HG02759 (cell line): ENCODE measurements at regions not wholly inside any gene's neighbourhood (a gene's known extent, or its start where the extent isn't known, plus 50 kb on each side); places are given as distances from the start of the nearest gene placed in this dataset.

ENCODE experiments used
- ATAC-seq: cut with Tn5 transposase; IDR thresholded peaks from one replicate; pipeline ENCODE4 v1.9.1; 2021; ENCODE audit warnings: mild to moderate bottlenecking, moderate library complexity; ENCODE audit not compliant: unreplicated experiment

GRCh38 chr6:90874931-90875330 is 288.1 kb upstream of the MAP3K7 start:
- ATAC-seq: no peak

GRCh38 chr6:90872981-90873380 is 286.1 kb upstream of the MAP3K7 start:
- no peak for ATAC-seq

GRCh38 chr6:90870561-90870960 is 283.7 kb upstream of the MAP3K7 start:
- no peak for ATAC-seq

- no peak for ATAC-seq
Measured at GRCh38 chr6:90868656-90869055, 281.8 kb upstream of the MAP3K7 start.

- no peak for ATAC-seq
Measured at GRCh38 chr6:90868256-90868655, 281.4 kb upstream of the MAP3K7 start.

- no peak for ATAC-seq
Measured at GRCh38 chr6:90865513-90865912, 278.6 kb upstream of the MAP3K7 start.

DNA sequence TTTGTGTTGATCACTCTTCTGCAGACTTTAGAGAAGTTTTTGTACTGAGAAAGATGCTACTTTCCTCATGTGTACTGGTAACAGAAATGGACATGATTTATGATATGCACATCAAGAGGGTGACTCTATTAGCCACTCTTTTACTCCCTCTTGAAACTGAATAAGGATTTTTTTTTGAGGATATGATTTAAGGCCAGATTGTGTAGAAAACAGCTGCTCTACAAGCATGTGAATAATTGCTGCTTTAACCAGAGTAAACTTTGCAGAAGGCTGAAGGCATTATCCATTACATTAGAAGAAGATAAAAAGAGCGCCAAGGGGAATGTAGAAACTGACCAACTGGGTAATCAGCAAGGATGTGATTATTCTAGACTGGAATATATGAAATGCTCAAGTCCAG is 276.2 kb upstream of the MAP3K7 start:
- no peak for ATAC-seq

DNA sequence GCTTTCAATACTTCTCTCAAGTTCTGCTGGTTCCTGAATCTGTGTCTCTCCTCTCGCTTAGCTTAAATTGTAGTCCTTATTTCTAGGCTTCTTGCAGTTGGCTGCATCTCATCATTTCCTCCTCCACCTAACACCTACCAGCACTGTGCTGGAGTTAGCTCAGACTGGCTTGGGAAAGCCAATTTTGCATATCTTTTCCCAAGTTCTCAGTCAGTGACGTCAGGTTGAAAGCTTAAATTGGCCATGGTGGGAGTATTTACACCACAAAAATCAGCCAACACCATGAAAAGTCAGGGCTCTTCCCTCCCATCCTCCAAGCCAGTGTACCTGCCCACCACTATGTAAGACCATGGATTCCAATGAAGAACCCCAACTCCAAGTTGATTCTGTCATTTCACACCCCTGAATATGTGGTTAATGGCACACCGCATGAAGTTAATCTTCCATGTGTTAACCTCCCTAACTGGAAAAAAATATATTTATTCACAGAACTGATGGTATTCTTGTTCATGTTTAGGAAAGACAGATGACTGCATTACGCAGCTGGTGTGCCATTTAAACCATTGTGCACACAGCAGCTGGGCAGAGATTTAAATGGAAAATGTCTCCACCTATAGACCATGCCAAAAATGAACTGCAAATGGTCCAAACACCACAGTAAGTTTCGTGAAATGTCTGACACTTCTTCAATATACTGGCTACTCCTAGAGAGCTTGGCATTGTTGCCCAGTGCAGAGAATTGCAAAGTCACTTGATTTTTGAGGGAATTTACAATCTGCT is 274.1 kb upstream of the MAP3K7 start:
- no peak for ATAC-seq

GRCh38 chr6:90859612-90860011 is 272.7 kb upstream of the MAP3K7 start:
- ATAC-seq: no peak

DNA sequence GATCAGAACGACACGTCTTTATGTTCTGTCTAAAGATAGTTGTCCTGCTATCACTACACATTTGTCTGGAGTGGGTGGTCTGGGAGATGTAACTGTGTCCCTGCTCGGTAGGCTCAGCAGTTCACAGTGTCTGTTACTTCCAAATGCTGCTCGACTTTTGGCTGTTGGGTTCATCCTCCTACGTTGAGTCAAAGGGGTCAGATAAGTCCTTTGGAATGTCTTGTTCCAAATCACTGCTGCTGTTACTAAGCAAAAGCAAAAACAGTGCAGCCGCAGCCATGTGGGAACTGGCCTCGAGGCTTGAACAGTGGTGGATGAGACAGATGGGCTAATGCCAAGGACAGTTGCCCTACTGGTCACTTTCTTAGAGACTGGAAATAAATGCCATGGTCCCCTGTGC is 272.2 kb upstream of the MAP3K7 start:
- no peak for ATAC-seq

- ATAC-seq: no peak
Measured at GRCh38 chr6:90849686-90850085, 262.8 kb upstream of the MAP3K7 start.

- ATAC-seq: no peak
Measured at GRCh38 chr6:90846824-90847223, 260.0 kb upstream of the MAP3K7 start.

DNA sequence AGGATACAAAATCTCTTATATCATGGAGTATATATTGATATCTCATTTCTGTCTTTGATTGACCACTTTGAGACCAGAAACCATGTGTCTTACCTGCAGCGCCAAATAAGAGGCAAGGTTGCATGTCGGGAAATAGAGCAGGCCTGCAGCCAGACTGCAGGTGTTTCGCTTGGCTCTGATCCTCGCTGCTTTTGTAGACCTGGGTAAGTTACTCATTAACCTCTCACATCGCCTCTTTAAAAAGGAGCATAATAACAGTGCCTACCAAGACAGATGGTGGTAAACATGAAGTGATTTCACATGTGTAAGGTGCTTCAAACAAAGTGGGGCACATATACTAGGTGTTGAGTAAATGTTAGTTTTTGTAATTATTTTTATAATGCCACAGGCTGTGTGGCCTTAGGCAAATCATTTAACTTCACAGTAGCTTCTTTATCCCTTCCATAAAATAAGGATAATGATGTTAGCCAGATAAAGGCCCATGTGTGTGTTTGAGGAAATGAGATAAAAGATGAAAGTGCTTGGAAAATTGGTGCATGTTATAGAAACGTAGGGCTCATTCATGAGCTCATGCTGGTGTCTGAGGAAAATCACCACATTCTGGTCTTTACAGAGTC is 248.8 kb upstream of the MAP3K7 start:
- ATAC-seq: no peak

DNA sequence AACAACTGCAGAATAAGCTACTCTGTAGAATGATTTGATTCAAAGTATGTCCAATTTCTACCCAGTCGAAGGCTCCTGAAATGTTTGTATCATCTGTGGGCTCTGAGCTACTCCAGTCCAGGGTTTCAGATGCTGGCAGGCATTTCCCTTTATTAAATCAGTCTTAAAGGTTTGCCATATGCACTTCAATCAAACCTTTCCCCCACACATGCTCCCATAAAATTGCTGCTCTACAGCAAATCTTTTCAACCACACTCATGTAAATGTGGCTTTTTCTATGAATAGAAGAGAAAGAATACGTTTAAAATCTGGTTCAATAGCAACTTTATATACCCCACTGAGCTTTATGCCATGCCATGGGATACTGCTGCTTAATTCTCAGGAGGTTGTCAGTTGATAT is 242.4 kb upstream of the MAP3K7 start:
- ATAC-seq: no peak

GRCh38 chr6:90820436-90820835 is 233.6 kb upstream of the MAP3K7 start:
- no peak for ATAC-seq

GRCh38 chr6:90819483-90819882 is 232.6 kb upstream of the MAP3K7 start:
- no peak for ATAC-seq

- ATAC-seq: no peak
Measured at GRCh38 chr6:90818163-90818562, 231.3 kb upstream of the MAP3K7 start.

DNA sequence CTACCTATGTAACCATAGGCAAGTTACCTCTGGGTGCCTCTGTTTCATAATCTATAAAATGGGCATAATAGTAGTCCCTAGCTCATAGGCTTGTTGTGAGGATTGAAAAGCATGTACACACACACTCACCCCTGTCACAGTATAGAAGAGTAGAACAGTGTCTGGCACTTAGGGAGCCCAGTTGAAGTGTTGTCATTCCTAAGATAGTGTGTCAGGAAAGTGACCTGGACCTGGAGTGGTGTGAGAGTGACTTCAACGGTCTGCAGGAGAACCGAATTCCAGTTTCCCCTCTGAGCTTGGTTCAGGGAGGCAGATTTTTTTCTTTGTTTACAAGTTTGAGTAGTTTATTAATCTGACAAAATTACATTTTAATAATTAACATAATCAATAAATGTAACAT is 229.9 kb upstream of the MAP3K7 start:
- ATAC-seq: no peak

DNA sequence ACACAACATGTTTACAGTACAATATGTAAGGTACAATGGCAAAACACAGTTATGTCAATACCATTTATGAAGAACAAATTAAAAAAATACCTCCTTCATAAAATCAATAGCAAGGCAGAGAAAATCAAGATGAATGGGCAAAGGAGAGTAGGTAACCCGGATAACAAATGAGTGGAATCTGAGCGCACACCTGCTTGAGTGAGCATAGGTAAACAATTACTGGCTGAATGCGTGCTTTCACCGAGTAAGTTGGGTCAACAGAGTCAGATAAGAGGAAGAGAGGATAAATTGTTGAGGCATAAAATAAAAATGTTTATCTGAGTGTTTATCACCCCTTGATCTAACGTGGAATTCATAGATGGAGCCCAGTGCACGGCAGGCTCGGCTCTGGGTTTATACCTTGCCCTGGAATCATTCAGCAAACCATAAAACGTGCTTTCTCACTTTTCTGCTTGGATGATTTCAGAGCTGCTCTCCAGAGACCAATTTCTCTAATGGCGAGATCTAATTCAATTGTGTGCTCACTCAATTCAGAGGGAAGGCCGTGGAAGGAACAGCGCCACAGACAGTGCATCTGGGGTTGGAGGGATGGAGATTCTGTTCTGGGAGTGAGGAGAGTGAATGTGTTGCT is 224.8 kb upstream of the MAP3K7 start:
- no peak for ATAC-seq

DNA sequence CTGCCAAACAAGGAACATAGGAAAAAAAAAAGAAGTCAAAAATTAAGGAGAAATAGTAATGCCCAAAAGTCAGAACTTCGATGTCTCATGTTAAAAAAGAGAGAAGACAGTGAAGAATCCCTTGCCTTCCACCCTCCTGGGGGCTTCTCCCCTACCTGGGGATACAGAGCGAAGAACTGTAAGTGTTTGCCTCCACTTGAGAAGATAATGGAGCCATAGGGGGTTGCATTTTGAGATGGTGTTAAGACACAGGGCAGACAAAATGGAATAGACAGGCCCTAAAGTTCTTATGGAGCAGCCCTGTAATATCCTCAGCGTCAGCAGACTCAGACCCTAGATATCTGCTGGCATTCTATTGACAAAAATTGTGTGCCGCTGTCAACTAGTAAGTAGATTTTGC is 222.2 kb upstream of the MAP3K7 start:
- ATAC-seq: no peak

DNA sequence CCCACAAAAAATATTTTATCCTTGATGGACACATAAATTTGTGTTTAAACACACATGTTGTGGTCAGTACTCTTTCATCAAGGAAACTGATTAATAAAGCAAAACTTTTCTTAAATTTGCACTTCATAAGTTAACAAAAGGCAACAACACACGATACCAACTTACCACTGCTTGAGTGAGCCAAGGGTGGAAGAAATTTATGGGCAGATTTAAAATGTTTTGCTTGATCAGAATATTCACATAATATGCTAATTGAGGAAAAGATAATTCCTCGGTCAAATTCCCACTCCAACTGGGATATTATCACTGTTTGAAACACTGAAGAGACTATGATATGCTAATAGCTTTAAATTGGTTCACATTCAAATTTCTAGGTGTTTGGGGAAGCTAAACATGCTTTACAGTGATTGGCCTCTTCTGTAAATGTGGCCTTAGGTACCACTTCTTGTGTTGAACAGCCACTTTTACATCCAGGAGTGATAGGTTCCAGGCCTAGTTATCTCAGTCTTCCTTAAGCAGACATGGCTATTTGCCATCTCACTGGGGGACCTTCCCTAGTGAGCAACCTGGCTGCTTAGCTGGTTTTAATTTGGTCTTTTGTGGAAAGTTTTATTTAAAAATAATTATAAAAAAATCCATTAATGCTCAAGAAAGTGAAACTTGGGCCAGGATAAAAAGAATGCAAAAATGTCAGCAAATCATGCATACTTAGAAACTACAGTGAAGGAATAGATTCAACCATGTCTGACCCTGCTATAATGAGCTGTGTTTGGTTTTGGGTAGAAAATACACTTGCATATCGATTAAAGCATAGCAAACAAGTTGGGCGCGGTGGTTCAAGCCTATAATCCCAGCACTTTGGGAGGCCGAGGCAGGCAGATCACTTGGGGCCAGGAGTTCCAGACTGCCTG is 221.2 kb upstream of the MAP3K7 start:
- no peak for ATAC-seq
